ENCODE measurements at regions not wholly inside any gene's neighbourhood (a gene's known extent, or its start where the extent isn't known, plus 50 kb on each side); places are given as distances from the start of the nearest gene placed in this dataset.

- Histone ChIP-seq H3K27ac (ENCODE audit: extremely low read length, insufficient read depth, low read length) (no peak overlapping the region), H3K9ac (ENCODE audit: insufficient read depth, low read depth, low read length) (no peak overlapping the region), H3K4me1 (ENCODE audit: insufficient read depth, low read length) (no peaks in the 10 kb centered on the region), H3K79me2 (ENCODE audit: insufficient read depth, low read length) (no peaks in the 10 kb centered on the region), H3K4me3 (replicated peaks in 1 of 3; ENCODE audit: insufficient read depth in 1 of 3, low read depth in 2 of 3, low read length in 3 of 3) (no peak overlapping the region), H3K4me2 (ENCODE audit: low read depth, low read length) (no peak overlapping the region), H3K27me3 (ENCODE audit: control insufficient read depth in 1 of 2, insufficient read depth in 2 of 2, low read length in 2 of 2) (no peaks in the 10 kb centered on the region; a peak in 1 of 5 replicates), H2AFZ (ENCODE audit: low read length) (no peak overlapping the region), H3K9me3 (ENCODE audit: low read length) (no peaks in the 10 kb centered on the region), H3K36me3 (replicated peaks in 1 of 2; ENCODE audit: control insufficient read depth in 1 of 2, insufficient read depth in 2 of 2, low read length in 2 of 2) (no peaks in the 10 kb centered on the region), H4K20me1 (ENCODE audit: insufficient read depth, low read length) (no peaks in the 10 kb centered on the region)
- DNase-seq (ENCODE audit: low spot score) (no peak), FAIRE-seq (no peak), ATAC-seq (no peak)
- ChIA-PET CTCF (ENCODE audit: low intra/inter-chr PET ratio, low total read pairs) (no interaction called here), POLR2A (no interaction called here)
- TF ChIP-seq ZNF616 (CRISPR knock-in tag; IDR thresholded peaks at IDR 0.05; ENCODE audit: low read depth) (no peak), DRAP1 (CRISPR knock-in tag; IDR thresholded peaks at IDR 0.05) (no peak), RFX3 (CRISPR knock-in tag; IDR thresholded peaks at IDR 0.05) (no peak), MAFK (conservative IDR thresholded peaks at IDR 0.05 in 1 of 2, IDR thresholded peaks at IDR 0.05 in 1 of 2; ENCODE audit: low read length in 2 of 2) (no peak), NFRKB (IDR thresholded peaks at IDR 0.05) (no peak), KIAA2018 (CRISPR knock-in tag; IDR thresholded peaks at IDR 0.05; ENCODE audit: borderline replicate concordance) (no peak), PCBP2 (optimal IDR thresholded peaks at IDR 0.05; ENCODE audit: low read depth, low read length, poor library complexity, severe bottlenecking) (no peak), ZNF335 (CRISPR knock-in tag; IDR thresholded peaks at IDR 0.05) (no peak), NR0B2 (CRISPR knock-in tag; IDR thresholded peaks at IDR 0.05) (no peak)
- intact Hi-C loops (cut with micrococcal nuclease; ENCODE audit: unreplicated experiment) (no loop called here), in situ Hi-C loops (cut with HindIII; ENCODE audit: extremely low pct_ligation_motif_present, low pct_unique_long_range_greater_than_20kb) (no loop called here)
- BruUV-seq (replicated peaks) = no TSS peak
- WGBS (ENCODE audit: low lambda C conversion rate) = 24% methylated on average over 4 of the region's 4 CpGs
Observed at GRCh38 chr12:13875744-13876143, 105.7 kb downstream of the GRIN2B start.

Measured in HepG2 (cell line).